CD14-positive monocyte (primary cell): ENCODE measurements at regions not wholly inside any gene's neighbourhood (a gene's known extent, or its start where the extent isn't known, plus 50 kb on each side); places are given as distances from the start of the nearest gene placed in this dataset.

Source experiments
- DNase-seq, 3 donors: peaks; one replicate each; pipeline ENCODE4 v3.0.0-alpha.2; 2011 to 2022
- H2AFZ ChIP-seq: 2 replicates; pipeline ENCODE4 v1.6.0; 2012; ENCODE audit warnings: mild to moderate bottlenecking, low read depth, low read length, inconsistent platforms; ENCODE audit not compliant: insufficient read depth, poor library complexity, severe bottlenecking
- H3K27ac ChIP-seq, 2 donors: 1 replicate in 1 of 2; 2 replicates in 1 of 2; pipeline ENCODE4 v1.5.1; 2012 to 2013; ENCODE audit warnings: low read length in 2 of 2, control low read depth in 1 of 2, inconsistent platforms in 1 of 2, low read depth in 1 of 2, mild to moderate bottlenecking in 1 of 2
- H3K27me3 ChIP-seq, 2 donors: one replicate each; pipeline versions ENCODE4 v1.6.0 to v1.6.1; 2011 to 2013; ENCODE audit warnings: low read length in 2 of 2; ENCODE audit not compliant: control insufficient read depth in 2 of 2, insufficient read depth in 2 of 2
- H3K36me3 ChIP-seq, 2 donors: replicated peaks in 1 of 2; 1 replicate in 1 of 2; 2 replicates in 1 of 2; pipeline versions ENCODE4 v1.5.1 to v1.6.1; 2012 to 2013; ENCODE audit warnings: low read length in 2 of 2, control low read depth in 1 of 2, inconsistent platforms in 1 of 2, mild to moderate bottlenecking in 1 of 2; ENCODE audit not compliant: insufficient read depth in 2 of 2, control insufficient read depth in 1 of 2
- H3K4me1 ChIP-seq, 2 donors: 1 replicate in 1 of 2; 2 replicates in 1 of 2; pipeline versions ENCODE4 v1.5.1 to v1.6.1; 2012 to 2013; ENCODE audit warnings: low read length in 2 of 2, control low read depth in 1 of 2, inconsistent platforms in 1 of 2, mild to moderate bottlenecking in 1 of 2, moderate library complexity in 1 of 2; ENCODE audit not compliant: insufficient read depth in 2 of 2, control insufficient read depth in 1 of 2
- H3K4me2 ChIP-seq: replicated peaks from 2 replicates; pipeline ENCODE3; 2012; ENCODE audit warnings: low read length, moderate library complexity, mild to moderate bottlenecking; ENCODE audit not compliant: poor library complexity, severe bottlenecking; ENCODE audit errors: extremely low read depth
- H3K4me3 ChIP-seq, 3 experiments: fragments of 200-600 bp in 1 of 3; sonication (generic) in 1 of 3; replicated peaks in 1 of 3; 1 replicate in 2 of 3; 2 replicates in 1 of 3; pipeline ENCODE4 v1.5.1; 2011 to 2013; ENCODE audit warnings: low read length in 3 of 3, mild to moderate bottlenecking in 3 of 3, control low read depth in 2 of 3, low read depth in 2 of 3, inconsistent platforms in 1 of 3, moderate library complexity in 1 of 3
- H3K79me2 ChIP-seq: 2 replicates; pipeline ENCODE4 v1.6.0; 2012; ENCODE audit warnings: mild to moderate bottlenecking, control low read depth, inconsistent platforms, low read length, moderate library complexity; ENCODE audit not compliant: insufficient read depth
- H3K9ac ChIP-seq: 2 replicates; pipeline ENCODE4 v1.6.0; 2017; ENCODE audit warnings: low read length, mild to moderate bottlenecking; ENCODE audit not compliant: insufficient read depth, poor library complexity, severe bottlenecking
- H3K9me3 ChIP-seq, 2 donors: replicated peaks in 1 of 2; 1 replicate in 1 of 2; 2 replicates in 1 of 2; pipeline versions ENCODE4 v1.5.1 to v1.6.1; 2012 to 2013; ENCODE audit warnings: low read length in 2 of 2, control low read depth in 1 of 2; ENCODE audit not compliant: control insufficient read depth in 1 of 2, insufficient read depth in 1 of 2
- H4K20me1 ChIP-seq: 2 replicates; pipeline ENCODE4 v1.6.0; 2012; ENCODE audit warnings: mild to moderate bottlenecking, low read length, control low read depth, moderate library complexity; ENCODE audit not compliant: insufficient read depth
- H3K27ac Mint-ChIP-seq, 7 donors: one replicate each; pipeline ENCODE4 v1.8.0; 2020; ENCODE audit warnings: mild to moderate bottlenecking in 7 of 7, mixed read lengths in 7 of 7, moderate library complexity in 6 of 7, inconsistent platforms in 2 of 7
- H3K27me3 Mint-ChIP-seq, 3 donors: one replicate each; pipeline ENCODE4 v1.8.0; 2021 to 2022; ENCODE audit warnings: low read depth in 3 of 3, mild to moderate bottlenecking in 3 of 3, mixed read lengths in 3 of 3, moderate library complexity in 3 of 3, inconsistent platforms in 1 of 3
- H3K36me3 Mint-ChIP-seq, 2 donors: one replicate each; pipeline ENCODE4 v1.8.0; 2020; ENCODE audit warnings: mixed read lengths in 2 of 2, inconsistent platforms in 1 of 2, mild to moderate bottlenecking in 1 of 2
- H3K4me1 Mint-ChIP-seq: one replicate; pipeline ENCODE4 v1.8.0; 2020; ENCODE audit warnings: mild to moderate bottlenecking, mixed read lengths
- H3K4me3 Mint-ChIP-seq, 2 donors: one replicate each; pipeline ENCODE4 v1.8.0; 2020; ENCODE audit warnings: mild to moderate bottlenecking in 2 of 2, mixed read lengths in 2 of 2, moderate library complexity in 1 of 2
- H3K9me3 Mint-ChIP-seq, 7 donors: one replicate each; pipeline ENCODE4 v1.8.0; 2020 to 2022; ENCODE audit warnings: mixed read lengths in 7 of 7, mild to moderate bottlenecking in 6 of 7, moderate library complexity in 6 of 7, inconsistent platforms in 2 of 7
- WGBS: methylation state at CpG from one replicate; pipeline ENCODE4 v1.1.5; 2013; ENCODE audit warnings: missing lambda C conversion rate; ENCODE audit not compliant: insufficient coverage; 5-methylcytosine and 5-hydroxymethylcytosine counted together
- intact Hi-C, 2 donors: fragments of 100-400 bp; cut with micrococcal nuclease; formaldehyde crosslinking; loops; one replicate each; pipeline versions ENCODE4 v1.15.0 to v1.15.1; 2023
- TF ChIP-seq, protein P1 (sequence below): fragments of 200-600 bp; IDR thresholded peaks from one replicate; pipeline ENCODE4 v1.8.0; 2022; ENCODE audit warnings: antibody characterized with exemption, mild to moderate bottlenecking

DNA sequence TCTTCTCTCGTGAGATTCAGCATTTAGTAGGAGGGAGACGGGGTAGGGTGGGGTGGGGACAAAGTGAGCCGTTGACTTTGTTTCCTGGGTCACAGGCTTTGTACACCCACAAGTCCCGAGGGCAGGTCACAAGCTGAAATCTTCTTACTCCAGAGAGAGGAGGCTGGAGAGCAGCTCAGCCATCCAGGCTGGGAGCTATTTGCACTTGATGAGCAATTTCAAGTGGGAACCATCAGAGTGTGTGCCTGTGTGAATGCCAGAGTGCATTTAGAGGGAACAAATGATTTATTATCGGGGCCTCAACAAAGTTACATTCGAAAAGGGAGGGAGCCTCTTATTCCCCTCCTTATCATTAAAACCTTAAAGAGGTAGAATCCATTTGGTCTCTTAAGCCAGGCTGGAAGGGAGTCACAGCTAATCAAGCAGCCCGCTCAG is 155.7 kb upstream of the JARID2 start:
- Histone ChIP-seq H3K9me3 (no peaks in the 10 kb centered on the region), H3K9ac (no peak overlapping the region), H3K36me3 (no peaks in the 10 kb centered on the region), H3K27me3 (no peaks in the 10 kb centered on the region), H3K4me3 (no peak overlapping the region), H2AFZ (no peak overlapping the region), H3K4me1 (peaks cover 65 to 72% of the 10 kb centered on the region in 2 donors), H3K27ac (peak overlapping the region in 1 of 2 donors; percentile 69), H3K79me2 (no peaks in the 10 kb centered on the region), H3K4me2 (no peak overlapping the region), H4K20me1 (no peaks in the 10 kb centered on the region)
- Mint-ChIP-seq H3K36me3 (no peaks in the 10 kb centered on the region), H3K27me3 (peaks cover 0 to 3% (median 1%) of the 10 kb centered on the region in 3 donors), H3K9me3 (peaks cover 0 to 2% (median 0%) of the 10 kb centered on the region in 7 donors), H3K27ac (peak overlapping the region in 6 of 7 donors; percentile 49 to 92 (median 88)), H3K4me1 (peaks cover 68% of the 10 kb centered on the region), H3K4me3 (no peak overlapping the region)
- DNase-seq, result no peak
- intact Hi-C loops, result loop anchor here in 1 of 2 donors (5.0 kb wide), 1 partner anchor 42 kb away; no protein-coding TSS in a partner anchor
- TF ChIP-seq, protein P1, sequence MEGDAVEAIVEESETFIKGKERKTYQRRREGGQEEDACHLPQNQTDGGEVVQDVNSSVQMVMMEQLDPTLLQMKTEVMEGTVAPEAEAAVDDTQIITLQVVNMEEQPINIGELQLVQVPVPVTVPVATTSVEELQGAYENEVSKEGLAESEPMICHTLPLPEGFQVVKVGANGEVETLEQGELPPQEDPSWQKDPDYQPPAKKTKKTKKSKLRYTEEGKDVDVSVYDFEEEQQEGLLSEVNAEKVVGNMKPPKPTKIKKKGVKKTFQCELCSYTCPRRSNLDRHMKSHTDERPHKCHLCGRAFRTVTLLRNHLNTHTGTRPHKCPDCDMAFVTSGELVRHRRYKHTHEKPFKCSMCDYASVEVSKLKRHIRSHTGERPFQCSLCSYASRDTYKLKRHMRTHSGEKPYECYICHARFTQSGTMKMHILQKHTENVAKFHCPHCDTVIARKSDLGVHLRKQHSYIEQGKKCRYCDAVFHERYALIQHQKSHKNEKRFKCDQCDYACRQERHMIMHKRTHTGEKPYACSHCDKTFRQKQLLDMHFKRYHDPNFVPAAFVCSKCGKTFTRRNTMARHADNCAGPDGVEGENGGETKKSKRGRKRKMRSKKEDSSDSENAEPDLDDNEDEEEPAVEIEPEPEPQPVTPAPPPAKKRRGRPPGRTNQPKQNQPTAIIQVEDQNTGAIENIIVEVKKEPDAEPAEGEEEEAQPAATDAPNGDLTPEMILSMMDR, result no peak
- WGBS, result no CpG with 5 or more reads among the region's 7 CpGs

DNA sequence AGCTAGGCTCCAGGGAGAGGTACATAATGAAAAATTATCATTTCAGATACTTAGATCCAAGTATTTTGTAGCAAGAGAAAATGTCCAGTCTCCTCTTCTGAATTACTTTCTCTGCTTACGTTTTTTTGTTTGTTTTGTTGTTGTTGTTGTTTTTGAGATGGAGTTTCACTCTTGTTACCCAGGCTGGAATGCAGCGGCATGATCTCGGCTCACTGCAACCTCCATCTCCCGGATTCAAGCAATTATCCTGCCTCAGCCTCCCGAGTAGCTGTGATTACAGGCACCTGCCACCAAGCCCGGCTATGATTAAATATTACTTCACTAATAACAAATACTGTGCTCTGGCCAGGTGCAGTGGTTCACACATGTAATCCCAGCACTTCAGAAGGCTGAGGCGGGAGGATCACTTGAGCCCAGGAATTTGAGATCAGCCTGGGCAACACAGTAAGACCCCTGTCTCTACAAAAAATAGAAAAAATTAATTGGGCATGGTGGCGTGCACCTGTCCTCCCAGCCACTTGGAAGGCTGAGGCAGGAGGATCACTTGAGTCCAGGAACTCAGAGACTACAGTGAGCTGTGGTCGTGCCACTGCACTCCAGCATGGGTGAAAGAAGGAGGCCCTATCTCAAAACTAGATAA is 155.0 kb upstream of the JARID2 start:
- H3K79me2 ChIP-seq, result no peaks in the 10 kb centered on the region
- H3K27me3 Mint-ChIP-seq, result peaks cover 0 to 3% (median 1%) of the 10 kb centered on the region in 3 donors
- H3K4me2 ChIP-seq, result no peak overlapping the region
- H3K4me3 Mint-ChIP-seq, result no peak overlapping the region
- no peaks in the 10 kb centered on the region for H3K9me3 ChIP-seq
- DNase-seq, result no peak
- no peaks in the 10 kb centered on the region for H3K36me3 ChIP-seq
- peaks cover 72% of the 10 kb centered on the region for H3K4me1 Mint-ChIP-seq
- no peaks in the 10 kb centered on the region for H4K20me1 ChIP-seq
- H3K9ac ChIP-seq, result peak overlapping the region; percentile 4
- peaks cover 0 to 8% (median 0%) of the 10 kb centered on the region in 7 donors for H3K9me3 Mint-ChIP-seq
- intact Hi-C loops, result loop anchor here in 1 of 2 donors (5.0 kb wide), 1 partner anchor 41 kb away; no protein-coding TSS in a partner anchor
- no peak overlapping the region for H2AFZ ChIP-seq
- H3K4me3 ChIP-seq, result no peak overlapping the region
- H3K4me1 ChIP-seq, result peaks cover 60 to 70% of the 10 kb centered on the region in 2 donors
- peak overlapping the region; percentile 87 to 96 (median 90) for H3K27ac Mint-ChIP-seq
- peak overlapping the region; percentile 69 to 77 for H3K27ac ChIP-seq
- H3K36me3 Mint-ChIP-seq, result no peaks in the 10 kb centered on the region
- WGBS, result 100% methylated on average over 4 of the region's 9 CpGs
- TF ChIP-seq, protein P1, result no peak
- no peaks in the 10 kb centered on the region for H3K27me3 ChIP-seq
